Sigmoid colon (tissue), 6 donors: ENCODE measurements at regions not wholly inside any gene's neighbourhood (a gene's known extent, or its start where the extent isn't known, plus 50 kb on each side); places are given as distances from the start of the nearest gene placed in this dataset.

ENCODE experiments used
- DNase-seq: peaks from one replicate; pipeline ENCODE4 v3.0.0-alpha.2; 2019
- H3K27ac ChIP-seq, 4 donors: fragments of 200-600 bp; sonication (generic); one replicate each; pipeline ENCODE4 v1.5.1; 2016 to 2019; ENCODE audit warnings: mild to moderate bottlenecking in 1 of 4
- H3K27me3 ChIP-seq, 3 donors: fragments of 200-600 bp; sonication (generic); one replicate each; pipeline ENCODE4 v1.5.1; 2019; ENCODE audit warnings: mild to moderate bottlenecking in 1 of 3
- H3K36me3 ChIP-seq, 4 donors: fragments of 200-600 bp; sonication (generic); one replicate each; pipeline ENCODE4 v1.5.1; 2016 to 2019
- H3K4me1 ChIP-seq, 4 donors: fragments of 200-600 bp; sonication (generic); one replicate each; pipeline ENCODE4 v1.5.1; 2017 to 2019
- H3K4me3 ChIP-seq, 4 donors: fragments of 200-600 bp; sonication (generic); one replicate each; pipeline ENCODE4 v1.5.1; 2017 to 2019; ENCODE audit warnings: mild to moderate bottlenecking in 2 of 4, moderate library complexity in 1 of 4
- H3K9me3 ChIP-seq, 4 donors: fragments of 200-600 bp in 3 of 4; sonication (generic) in 3 of 4; one replicate each; pipeline versions ENCODE4 v1.5.1 to v1.6.1; 2013 to 2019
- CTCF ChIP-seq, 4 experiments: fragments of 450-650 bp in 3 of 4; fragments of 200-600 bp in 1 of 4; IDR thresholded peaks; one replicate each; pipeline ENCODE4 v1.5.1; 2016 to 2019; ENCODE audit warnings: antibody characterized with exemption in 4 of 4, mild to moderate bottlenecking in 3 of 4, moderate library complexity in 2 of 4
- EP300 ChIP-seq, 4 donors: sonication (generic); formaldehyde crosslinking; IDR thresholded peaks; one replicate each; pipeline ENCODE4 v1.6.1; 2017; ENCODE audit warnings: antibody characterized with exemption in 4 of 4
- POLR2A ChIP-seq, 2 donors: fragments of 450-650 bp; IDR thresholded peaks; one replicate each; pipeline ENCODE4 v1.6.1; 2016; ENCODE audit warnings: antibody characterized with exemption in 2 of 2, mild to moderate bottlenecking in 2 of 2, moderate library complexity in 2 of 2
- POLR2AphosphoS5 ChIP-seq, 4 donors: sonication (generic); formaldehyde crosslinking; IDR thresholded peaks; one replicate each; pipeline ENCODE4 v1.6.1; 2017; ENCODE audit warnings: antibody characterized with exemption in 4 of 4
- WGBS, 2 donors: extraction: QIAGEN DNeasy Blood & Tissue Kit; methylation state at CpG; one replicate each; pipeline ENCODE4 v1.1.7; 2013; 5-methylcytosine and 5-hydroxymethylcytosine counted together
- intact Hi-C: fragments of 100-400 bp; cut with DNase I; formaldehyde crosslinking; loops from one replicate; pipeline ENCODE4 v1.15.1; 2023
- donor health status: healthy with polysubstance abuse.
- donor health status: healthy.

- no peak for DNase-seq
- TF ChIP-seq POLR2AphosphoS5 (IDR thresholded peaks at IDR 0.05) (no peak), EP300 (IDR thresholded peaks at IDR 0.05) (no peak), CTCF (IDR thresholded peaks at IDR 0.05) (no peak), POLR2A (IDR thresholded peaks at IDR 0.05) (no peak)
- Histone ChIP-seq H3K36me3 (no peaks in the 10 kb centered on the region), H3K27ac (no peak overlapping the region), H3K27me3 (no peaks in the 10 kb centered on the region), H3K9me3 (no peaks in the 10 kb centered on the region), H3K4me1 (no peaks in the 10 kb centered on the region), H3K4me3 (no peak overlapping the region)
- intact Hi-C loops = no loop called here
- WGBS, 2 donors = 86 to 91% methylated on average over 17 of the region's 17 CpGs
Measured at GRCh38 chr4:58149404-58150085, 1039.4 kb upstream of the IGFBP7 start.

- DNase-seq = no peak
- intact Hi-C loops = no loop called here
- Histone ChIP-seq H3K9me3 (no peaks in the 10 kb centered on the region), H3K36me3 (no peaks in the 10 kb centered on the region), H3K27ac (no peak overlapping the region), H3K27me3 (no peaks in the 10 kb centered on the region), H3K4me1 (no peaks in the 10 kb centered on the region), H3K4me3 (no peak overlapping the region)
- no peak for TF ChIP-seq EP300 (IDR thresholded peaks at IDR 0.05)
- no peak for TF ChIP-seq POLR2AphosphoS5 (IDR thresholded peaks at IDR 0.05)
- TF ChIP-seq CTCF (IDR thresholded peaks at IDR 0.05) = no peak
- TF ChIP-seq POLR2A (IDR thresholded peaks at IDR 0.05) = no peak
- 52 to 56% methylated on average over 1 of the region's 1 CpG for WGBS, 2 donors
Measured at GRCh38 chr4:58144721-58145120, 1034.5 kb upstream of the IGFBP7 start.

- DNase-seq = no peak
- 55 to 62% methylated on average over 3 of the region's 3 CpGs for WGBS, 2 donors
- intact Hi-C loops = no loop called here
Measured at GRCh38 chr4:58138786-58139668, 1028.8 kb upstream of the IGFBP7 start.

GRCh38 chr4:58136604-58137003 lies 1026.4 kb upstream of the IGFBP7 start:
- H3K27me3 ChIP-seq = no peaks in the 10 kb centered on the region
- WGBS, 2 donors = 76 to 85% methylated on average over 5 of the region's 5 CpGs
- intact Hi-C loops = no loop called here
- no peaks in the 10 kb centered on the region for H3K9me3 ChIP-seq
- no peak for DNase-seq
- H3K4me1 ChIP-seq = no peaks in the 10 kb centered on the region
- TF ChIP-seq POLR2A (IDR thresholded peaks at IDR 0.05) = no peak
- TF ChIP-seq POLR2AphosphoS5 (IDR thresholded peaks at IDR 0.05) = no peak
- no peak for TF ChIP-seq EP300 (IDR thresholded peaks at IDR 0.05)
- no peak for TF ChIP-seq CTCF (IDR thresholded peaks at IDR 0.05)
- H3K36me3 ChIP-seq = no peaks in the 10 kb centered on the region
- H3K27ac ChIP-seq = no peak overlapping the region
- no peak overlapping the region for H3K4me3 ChIP-seq

More at GRCh38 chr4:58138786-58139668, 1028.8 kb upstream of the IGFBP7 start:
- no peaks in the 10 kb centered on the region for H3K4me1 ChIP-seq
- no peaks in the 10 kb centered on the region for H3K9me3 ChIP-seq
- H3K36me3 ChIP-seq = no peaks in the 10 kb centered on the region
- no peaks in the 10 kb centered on the region for H3K27me3 ChIP-seq
- no peak overlapping the region for H3K4me3 ChIP-seq
- TF ChIP-seq CTCF (IDR thresholded peaks at IDR 0.05) (no peak), EP300 (IDR thresholded peaks at IDR 0.05) (no peak), POLR2AphosphoS5 (IDR thresholded peaks at IDR 0.05) (no peak), POLR2A (IDR thresholded peaks at IDR 0.05) (no peak)
- H3K27ac ChIP-seq = no peak overlapping the region
